ENCODE measurements at regions not wholly inside any gene's neighbourhood (a gene's known extent, or its start where the extent isn't known, plus 50 kb on each side); places are given as distances from the start of the nearest gene placed in this dataset.

- H4K20me1 ChIP-seq (ENCODE audit: insufficient read depth, low read length, poor library complexity, severe bottlenecking) = no peaks in the 10 kb centered on the region
- no peaks in the 10 kb centered on the region for H3K27me3 ChIP-seq (ENCODE audit: insufficient read depth, low read length, poor library complexity, severe bottlenecking)
- H3K4me3 ChIP-seq (ENCODE audit: low read length, poor library complexity, severe bottlenecking) = no peak overlapping the region
- no peaks in the 10 kb centered on the region for H3F3A ChIP-seq (ENCODE audit: low read depth)
- TF ChIP-seq EZH2phosphoT487 (IDR thresholded peaks at IDR 0.05; ENCODE audit: borderline replicate concordance) (no peak), CTCF (conservative IDR thresholded peaks at IDR 0.05; ENCODE audit: low read length) (no peak)
- H3K9me3 ChIP-seq (ENCODE audit: insufficient read depth, low read depth, low read length) = no peaks in the 10 kb centered on the region; the same call in 1 of the 2 replicates
- H3K9ac ChIP-seq (ENCODE audit: low read depth, low read length, poor library complexity, severe bottlenecking) = no peak overlapping the region
- H3K4me1 ChIP-seq (ENCODE audit: insufficient read depth, low read length, poor library complexity, severe bottlenecking) = no peaks in the 10 kb centered on the region
- H3K9me2 ChIP-seq (replicated peaks; ENCODE audit: low read depth, low read length) = no peaks in the 10 kb centered on the region
- H3K4me2 ChIP-seq (ENCODE audit: low read depth, low read length, poor library complexity, severe bottlenecking) = no peak overlapping the region
- H2AFZ ChIP-seq (ENCODE audit: low read length) = no peak overlapping the region
- H3K79me2 ChIP-seq (ENCODE audit: insufficient read depth, low read length) = no peaks in the 10 kb centered on the region
- H3K36me3 ChIP-seq (ENCODE audit: insufficient read depth, low read length) = no peaks in the 10 kb centered on the region
Observed at GRCh38 chr17:72177738-72178137, 56.9 kb downstream of the SOX9 start.

GRCh38 chr17:72182371-72182873, 61.6 kb downstream of the SOX9 start:
- H3K36me3 ChIP-seq (ENCODE audit: insufficient read depth, low read length) = no peaks in the 10 kb centered on the region
- no peaks in the 10 kb centered on the region for H3K9me2 ChIP-seq (replicated peaks; ENCODE audit: low read depth, low read length)
- H3K9ac ChIP-seq (ENCODE audit: low read depth, low read length, poor library complexity, severe bottlenecking) = no peak overlapping the region
- TF ChIP-seq CTCF (conservative IDR thresholded peaks at IDR 0.05; ENCODE audit: low read length) (no peak), EZH2phosphoT487 (IDR thresholded peaks at IDR 0.05; ENCODE audit: borderline replicate concordance) (no peak)
- no peaks in the 10 kb centered on the region for H4K20me1 ChIP-seq (ENCODE audit: insufficient read depth, low read length, poor library complexity, severe bottlenecking)
- H3K4me2 ChIP-seq (ENCODE audit: low read depth, low read length, poor library complexity, severe bottlenecking) = no peak overlapping the region
- no peaks in the 10 kb centered on the region for H3K27me3 ChIP-seq (ENCODE audit: insufficient read depth, low read length, poor library complexity, severe bottlenecking)
- H3K4me1 ChIP-seq (ENCODE audit: insufficient read depth, low read length, poor library complexity, severe bottlenecking) = no peaks in the 10 kb centered on the region
- no peak overlapping the region for H3K4me3 ChIP-seq (ENCODE audit: low read length, poor library complexity, severe bottlenecking)
- H3K79me2 ChIP-seq (ENCODE audit: insufficient read depth, low read length) = no peaks in the 10 kb centered on the region
- H3K9me3 ChIP-seq (ENCODE audit: insufficient read depth, low read depth, low read length) = no peaks in the 10 kb centered on the region
- no peaks in the 10 kb centered on the region for H3F3A ChIP-seq (ENCODE audit: low read depth)
- no peak overlapping the region for H2AFZ ChIP-seq (ENCODE audit: low read length)

- no peaks in the 10 kb centered on the region for H4K20me1 ChIP-seq (ENCODE audit: insufficient read depth, low read length, poor library complexity, severe bottlenecking)
Observed at GRCh38 chr17:72183194-72183685, 62.4 kb downstream of the SOX9 start.

More at GRCh38 chr17:72183194-72183685, 62.4 kb downstream of the SOX9 start:
- Histone ChIP-seq H3K4me1 (ENCODE audit: insufficient read depth, low read length, poor library complexity, severe bottlenecking) (no peaks in the 10 kb centered on the region), H2AFZ (ENCODE audit: low read length) (no peak overlapping the region), H3K79me2 (ENCODE audit: insufficient read depth, low read length) (no peaks in the 10 kb centered on the region), H3K4me2 (ENCODE audit: low read depth, low read length, poor library complexity, severe bottlenecking) (no peak overlapping the region), H3K9ac (ENCODE audit: low read depth, low read length, poor library complexity, severe bottlenecking) (no peak overlapping the region), H3K9me3 (ENCODE audit: insufficient read depth, low read depth, low read length) (0 out of 2 replicates have a peak, but pooled peaks cover 1% of the 10 kb centered on the region), H3K36me3 (ENCODE audit: insufficient read depth, low read length) (no peaks in the 10 kb centered on the region), H3K4me3 (ENCODE audit: low read length, poor library complexity, severe bottlenecking) (no peak overlapping the region), H3K9me2 (replicated peaks; ENCODE audit: low read depth, low read length) (no peaks in the 10 kb centered on the region), H3F3A (ENCODE audit: low read depth) (no peaks in the 10 kb centered on the region), H3K27me3 (ENCODE audit: insufficient read depth, low read length, poor library complexity, severe bottlenecking) (no peaks in the 10 kb centered on the region)
- TF ChIP-seq EZH2phosphoT487 (IDR thresholded peaks at IDR 0.05; ENCODE audit: borderline replicate concordance) = no peak
- no peak for TF ChIP-seq CTCF (conservative IDR thresholded peaks at IDR 0.05; ENCODE audit: low read length)

Data from Loucy (cell line).